AG09309 (cell line): ENCODE measurements at regions not wholly inside any gene's neighbourhood (a gene's known extent, or its start where the extent isn't known, plus 50 kb on each side); places are given as distances from the start of the nearest gene placed in this dataset.

Experiments used
- DNase-seq: peaks from one replicate; pipeline ENCODE4 v3.0.0-alpha.2; 2010; ENCODE audit warnings: low read depth
- H3K4me3 ChIP-seq: 2 replicates; pipeline ENCODE4 v1.5.1; 2011; ENCODE audit warnings: mild to moderate bottlenecking, low read depth, low read length, moderate library complexity; ENCODE audit not compliant: control insufficient read depth
- CTCF ChIP-seq: IDR thresholded peaks from 2 replicates; pipeline ENCODE4 v1.5.1; 2011; ENCODE audit warnings: mild to moderate bottlenecking, low read depth, low read length, inconsistent platforms; ENCODE audit not compliant: insufficient read depth, control insufficient read depth; ENCODE audit errors: missing control alignments

GRCh38 chr2:222146488-222146887 lies 152.3 kb downstream of the PAX3 start:
- H3K4me3 ChIP-seq, result no peak overlapping the region
- DNase-seq, result no peak
- TF ChIP-seq CTCF, result no peak

GRCh38 chr2:222142027-222142426 lies 156.8 kb downstream of the PAX3 start:
- TF ChIP-seq CTCF, result no peak
- no peak overlapping the region for H3K4me3 ChIP-seq
- no peak for DNase-seq

- no peak for TF ChIP-seq CTCF
- DNase-seq, result no peak
Measured at GRCh38 chr2:222136106-222136630, 162.6 kb downstream of the PAX3 start.

GRCh38 chr2:222134654-222135053 lies 164.1 kb downstream of the PAX3 start:
- H3K4me3 ChIP-seq, result no peak overlapping the region
- no peak for DNase-seq
- no peak for TF ChIP-seq CTCF

More at GRCh38 chr2:222136106-222136630, 162.6 kb downstream of the PAX3 start:
- no peak overlapping the region for H3K4me3 ChIP-seq

GRCh38 chr2:222133897-222134296 lies 164.9 kb downstream of the PAX3 start:
- no peak for DNase-seq
- no peak for TF ChIP-seq CTCF
- H3K4me3 ChIP-seq, result no peak overlapping the region

- H3K4me3 ChIP-seq, result no peak overlapping the region
- no peak for TF ChIP-seq CTCF
- DNase-seq, result no peak
Measured at GRCh38 chr2:222130855-222131254, 167.9 kb downstream of the PAX3 start.

GRCh38 chr2:222127660-222128059 lies 171.1 kb downstream of the PAX3 start:
- no peak for TF ChIP-seq CTCF
- DNase-seq, result no peak
- no peak overlapping the region for H3K4me3 ChIP-seq
